NCI-H1105 treated with DMSO at 0.1 percent for 48 hours (cell line): ENCODE measurements at regions not wholly inside any gene's neighbourhood (a gene's known extent, or its start where the extent isn't known, plus 50 kb on each side); places are given as distances from the start of the nearest gene placed in this dataset.

Experiments
- DNase-seq: peaks from one replicate; lab custom pipeline; 2025; lab: John Stamatoyannopoulos, UW

DNA sequence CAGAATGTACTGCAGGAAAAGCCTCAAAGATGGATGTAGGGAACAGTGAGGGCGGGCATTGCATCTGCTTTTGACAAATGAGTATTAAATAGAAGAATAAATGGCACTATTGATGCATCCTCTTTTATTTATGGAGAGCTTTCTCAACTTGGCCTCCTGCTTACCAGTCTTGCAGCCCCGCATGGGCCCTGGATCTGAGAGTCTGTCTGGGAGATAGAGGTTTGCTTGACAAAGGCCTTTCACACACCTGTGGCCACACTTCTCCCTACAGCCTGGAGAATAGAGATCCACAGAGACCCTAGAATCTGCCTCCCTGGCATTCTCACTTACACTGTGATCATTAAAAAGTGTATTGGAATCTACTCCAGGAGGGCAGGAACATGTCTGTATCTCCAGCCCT is 203.8 kb upstream of the CDH4 start:
- DNase-seq, result no peak

DNA sequence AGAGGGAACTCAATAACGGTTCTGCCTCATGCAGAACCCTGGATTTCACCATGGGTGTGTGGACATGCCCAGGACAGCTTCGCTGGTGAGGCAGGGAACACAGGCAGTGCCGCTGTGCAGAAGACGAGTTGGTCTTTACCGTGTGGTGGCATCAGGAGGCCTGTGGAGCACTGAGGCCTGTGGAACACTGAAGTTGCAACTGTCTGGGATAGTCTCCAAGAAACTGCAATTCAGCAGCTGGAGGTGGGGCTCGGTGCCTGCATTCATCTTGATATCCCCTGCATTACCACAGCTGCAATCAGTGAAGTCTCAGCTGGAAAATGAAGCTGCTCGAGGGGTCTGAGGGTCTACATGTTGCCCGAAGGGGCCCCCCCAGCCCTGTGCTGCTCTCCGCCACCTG is 202.4 kb upstream of the CDH4 start:
- no peak for DNase-seq

DNA sequence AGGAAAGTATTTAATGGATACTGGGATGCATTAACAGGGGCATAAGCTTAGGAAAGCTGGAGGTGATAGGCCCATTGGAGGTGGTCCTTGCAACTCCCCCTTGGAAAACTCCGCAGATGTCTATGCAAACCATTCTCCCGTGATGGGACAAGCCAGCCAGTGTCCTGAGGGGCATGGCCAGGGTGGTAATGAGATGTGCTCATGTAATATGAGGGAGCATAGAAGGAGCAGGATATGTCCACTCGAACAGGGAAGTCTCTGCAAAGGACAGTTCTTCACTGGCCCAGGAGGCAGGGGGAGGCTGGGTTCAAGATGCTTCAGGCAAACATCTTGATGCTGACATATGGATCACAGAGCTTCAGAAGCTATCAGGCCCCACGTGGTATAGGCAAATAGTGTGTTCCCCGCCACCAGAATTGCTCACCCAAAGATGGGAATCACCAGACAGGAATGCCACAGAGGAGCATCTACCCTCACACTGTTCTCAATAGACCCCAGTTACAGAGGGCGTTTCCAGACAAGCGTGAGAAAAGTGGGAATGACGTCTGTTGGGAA is 201.6 kb upstream of the CDH4 start:
- DNase-seq, result no peak

DNA sequence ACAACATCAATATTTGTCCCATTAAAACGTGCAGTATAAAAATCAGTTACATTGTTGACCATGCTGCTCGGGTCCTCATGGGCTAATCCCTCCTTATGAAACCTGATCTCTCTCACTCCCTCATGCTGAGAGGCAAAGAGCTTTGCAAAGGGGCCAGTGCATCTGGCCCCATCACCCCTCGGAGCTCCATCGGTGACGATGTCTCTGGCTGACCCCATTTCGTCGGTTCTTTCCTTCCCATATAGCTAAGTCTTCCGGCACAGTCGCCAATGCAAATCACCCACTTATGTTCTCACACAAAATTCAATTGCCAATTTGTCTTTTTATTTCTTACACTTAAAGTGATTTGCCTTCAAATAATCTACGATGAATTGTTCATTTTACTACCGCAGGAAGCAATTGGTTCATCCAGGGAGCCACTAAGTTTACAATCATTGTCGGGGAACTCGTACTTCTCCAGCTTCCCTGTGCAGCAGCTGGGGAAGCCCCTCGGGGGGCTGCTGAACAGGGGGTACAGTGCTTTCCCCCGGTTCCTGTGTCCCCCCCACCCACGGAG is 199.8 kb upstream of the CDH4 start:
- DNase-seq, result no peak

DNA sequence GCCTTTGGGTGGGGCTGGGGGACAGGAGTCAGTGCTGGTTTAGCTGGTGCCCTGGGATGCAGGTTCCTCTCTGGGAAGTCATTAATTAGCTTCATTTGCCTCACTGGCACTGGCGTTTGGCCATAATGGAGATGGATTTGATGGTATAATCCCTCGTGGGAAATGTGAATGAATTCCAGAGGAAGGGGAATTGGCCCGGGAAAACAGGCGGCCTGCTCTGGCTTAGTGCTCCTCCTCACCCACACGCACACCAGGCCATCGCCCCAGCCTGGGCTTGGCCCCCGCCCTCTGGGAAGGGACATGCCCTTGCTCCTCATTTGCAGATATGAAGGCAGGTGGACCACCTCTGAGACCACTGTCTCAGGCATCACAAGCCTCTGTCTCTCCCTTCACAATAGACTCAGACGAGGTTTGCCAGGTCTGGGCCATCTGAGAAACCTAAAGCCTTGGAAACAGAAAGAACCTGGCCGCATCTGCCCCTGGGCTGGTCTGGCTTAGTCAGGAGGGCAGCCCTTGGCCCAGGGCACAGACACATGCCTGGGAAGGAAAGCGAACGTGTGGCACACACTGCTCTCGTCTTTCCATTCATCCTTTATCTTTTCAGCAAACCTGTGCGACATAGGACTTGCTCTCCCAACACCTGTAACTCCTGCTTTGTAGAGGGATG is 199.2 kb upstream of the CDH4 start:
- DNase-seq, result no peak

DNA sequence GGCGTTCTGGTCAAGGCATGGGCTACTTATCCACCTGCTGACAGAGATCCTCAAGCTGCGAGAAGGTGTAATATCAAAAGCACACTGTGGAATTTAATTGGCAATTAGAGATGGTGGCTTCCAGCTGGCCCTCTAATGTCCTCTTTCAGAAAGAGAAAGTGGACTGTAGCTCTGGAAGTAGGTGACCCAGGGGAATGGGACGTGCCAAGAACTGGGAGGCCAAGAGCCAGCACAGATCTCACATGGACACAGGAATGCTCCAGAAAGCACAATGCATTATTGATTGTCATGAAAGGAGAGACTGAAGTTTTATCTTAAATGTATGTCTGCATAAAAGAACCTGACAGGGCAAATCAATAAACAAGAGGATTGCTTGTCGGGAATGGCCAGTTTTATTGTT is 198.6 kb upstream of the CDH4 start:
- DNase-seq, result no peak

DNA sequence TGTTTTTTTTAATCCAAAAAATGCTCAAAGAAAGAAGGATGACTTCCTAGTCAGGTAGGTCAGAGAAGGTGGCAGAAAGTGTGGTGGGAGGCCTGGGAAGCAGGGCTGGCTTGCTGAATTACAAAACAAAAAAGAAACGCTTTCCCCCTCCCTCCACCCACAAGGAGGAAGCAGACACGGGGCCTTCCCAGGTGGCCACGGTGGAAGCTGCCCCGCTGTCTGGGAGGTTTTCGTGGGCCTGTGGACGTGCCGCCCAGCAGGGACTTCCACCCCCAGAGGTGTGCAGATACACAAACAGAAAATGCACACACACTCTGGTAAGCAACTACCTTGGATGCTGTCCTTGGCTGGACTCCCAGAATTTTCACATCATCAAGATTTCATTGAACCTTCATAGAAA is 198.2 kb upstream of the CDH4 start:
- DNase-seq, result no peak

DNA sequence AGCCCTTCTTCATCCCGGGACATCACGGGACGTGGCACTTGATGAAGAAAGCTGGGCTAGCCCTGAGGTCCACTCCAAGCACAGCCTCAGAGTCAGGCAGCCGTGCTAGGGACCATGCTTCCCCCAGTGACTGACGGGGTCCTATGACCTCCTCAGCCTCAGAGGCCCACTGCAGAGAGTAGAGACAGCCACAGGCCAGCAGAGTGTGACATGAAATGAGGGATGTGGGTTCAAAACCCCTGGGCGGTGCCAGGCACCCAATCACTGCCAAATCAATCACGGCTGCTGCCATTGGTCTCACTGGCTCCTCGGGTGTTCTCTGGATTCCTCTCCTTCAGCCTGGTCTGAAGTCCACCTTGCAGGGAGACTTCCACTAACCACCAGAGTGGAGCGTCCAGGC is 197.7 kb upstream of the CDH4 start:
- DNase-seq, result no peak

DNA sequence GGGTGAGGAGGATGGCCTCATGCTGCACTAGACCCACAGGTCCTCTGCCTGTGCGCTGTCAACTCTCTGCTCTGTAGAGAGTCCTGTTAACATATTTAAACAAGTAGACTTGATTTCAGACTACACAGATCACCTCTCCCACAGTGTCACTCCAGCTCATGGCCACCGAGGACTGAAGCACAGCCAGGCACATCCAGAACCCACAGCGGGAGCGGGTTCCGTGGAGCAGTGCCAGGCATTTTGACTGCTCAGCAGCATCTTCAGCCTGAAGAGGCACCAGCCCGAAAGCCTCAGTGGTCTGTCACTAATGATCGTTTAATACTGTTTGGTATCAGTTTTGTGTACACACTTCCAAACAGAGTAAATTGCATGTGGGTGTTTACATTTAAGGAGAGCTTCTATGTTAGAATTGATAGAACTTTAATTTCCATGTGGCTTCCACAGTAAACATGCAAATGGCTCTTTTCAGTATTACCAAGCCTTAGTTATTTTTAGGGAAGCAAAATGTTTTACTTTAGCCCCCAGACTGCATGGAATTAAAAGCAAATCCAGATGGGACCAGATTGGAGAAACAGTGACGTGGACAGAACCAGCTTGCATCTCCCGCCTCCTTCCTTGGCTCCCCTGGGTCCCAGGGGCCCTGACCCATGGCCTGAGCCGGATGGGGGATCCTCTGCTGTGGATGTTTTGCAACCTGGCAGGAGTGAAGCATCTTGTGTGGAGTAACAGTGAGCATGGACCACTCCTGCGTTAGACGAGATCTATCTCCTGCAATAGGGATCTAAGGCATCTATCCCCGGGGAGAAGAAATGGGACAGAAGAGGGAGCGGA is 196.7 kb upstream of the CDH4 start:
- DNase-seq, result no peak

DNA sequence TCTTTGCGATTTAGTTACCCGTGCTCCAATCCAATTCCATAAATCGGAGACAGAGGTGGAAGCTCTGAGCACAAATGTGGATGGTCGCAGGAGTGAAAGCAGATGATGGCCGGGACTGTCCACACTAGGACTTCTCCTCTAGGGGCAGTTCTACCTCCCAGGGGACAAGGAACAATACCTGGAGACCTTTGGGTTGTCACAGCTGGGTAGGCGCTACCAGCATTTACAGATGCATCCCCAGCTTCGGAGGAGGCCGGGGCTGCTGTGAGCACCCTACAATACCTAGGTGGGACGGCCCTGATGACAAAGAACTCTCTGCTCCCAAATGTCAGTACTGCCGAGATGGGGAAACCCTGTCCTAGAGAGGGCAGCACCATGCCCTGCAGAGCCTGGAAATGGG is 195.9 kb upstream of the CDH4 start:
- DNase-seq, result no peak

DNA sequence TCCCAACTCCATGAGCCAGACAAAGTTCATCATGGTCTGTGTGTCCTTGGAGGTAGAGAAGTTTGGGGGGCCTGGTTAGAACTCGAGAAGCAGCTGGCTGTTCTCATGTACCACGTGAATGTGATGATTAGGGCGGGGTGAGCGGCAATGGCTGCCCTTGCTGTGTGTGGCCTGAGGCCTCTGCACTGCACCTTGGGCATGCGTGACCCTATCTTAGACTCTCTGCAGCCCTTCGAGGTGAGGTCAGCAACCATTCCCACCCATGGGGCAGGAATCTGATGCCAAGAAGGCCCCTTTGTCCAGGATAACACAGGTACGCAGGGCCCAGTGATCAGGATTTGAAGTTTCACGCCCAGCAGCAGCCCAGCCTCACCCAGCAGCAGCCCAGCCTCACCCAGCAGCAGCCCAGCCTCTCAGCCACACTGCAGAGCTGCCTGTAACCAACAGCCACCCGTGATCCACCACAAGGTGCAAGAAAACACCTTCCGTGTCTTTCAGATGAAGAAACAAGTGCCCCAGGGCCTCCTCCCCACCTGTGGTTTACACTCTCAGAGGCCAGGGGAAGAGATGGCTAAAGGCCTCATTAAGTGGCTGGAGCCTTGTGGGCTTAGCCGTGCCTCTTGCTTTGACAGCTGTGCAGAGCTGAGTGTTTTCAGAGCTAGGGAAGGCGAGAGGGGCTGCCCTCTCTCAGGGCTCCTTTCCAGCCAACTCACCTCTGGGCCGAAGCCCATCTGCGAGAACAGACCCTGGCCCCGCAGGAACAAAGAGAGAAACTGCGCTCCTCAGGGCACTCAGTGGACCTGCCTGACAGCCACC is 195.2 kb upstream of the CDH4 start:
- no peak for DNase-seq

DNA sequence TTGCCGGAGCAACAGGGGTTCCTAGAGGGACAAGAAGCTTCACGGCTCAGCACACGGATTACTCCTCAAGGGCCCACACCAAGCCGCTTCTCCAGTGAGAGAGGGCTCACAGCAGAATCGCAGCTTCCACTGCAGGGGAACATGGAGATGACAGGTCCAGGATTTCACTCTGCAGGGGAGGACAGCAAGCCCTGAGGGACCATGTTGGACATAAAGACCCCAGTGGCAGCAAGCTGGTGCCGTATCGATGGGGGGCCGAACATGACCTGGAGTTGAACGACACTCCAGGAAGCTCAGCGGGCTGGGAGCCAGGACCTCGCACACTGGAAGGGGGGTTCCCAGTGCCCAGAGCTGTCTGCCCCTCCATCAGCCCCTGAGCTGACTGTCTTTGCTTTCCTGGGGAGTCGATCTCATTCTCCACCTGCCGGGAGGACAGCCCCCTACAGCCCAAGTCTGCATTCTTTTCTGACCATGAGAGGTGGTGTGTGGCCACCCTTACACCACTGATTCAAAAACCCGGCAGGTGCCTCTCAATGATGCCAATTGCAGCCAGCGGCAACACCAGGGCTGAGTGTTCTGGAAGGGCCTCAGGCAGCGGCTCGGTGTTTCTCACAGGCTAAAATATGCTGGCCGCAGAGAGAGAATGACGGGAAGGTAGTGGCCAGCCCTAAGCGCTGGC is 194.5 kb upstream of the CDH4 start:
- DNase-seq, result no peak

DNA sequence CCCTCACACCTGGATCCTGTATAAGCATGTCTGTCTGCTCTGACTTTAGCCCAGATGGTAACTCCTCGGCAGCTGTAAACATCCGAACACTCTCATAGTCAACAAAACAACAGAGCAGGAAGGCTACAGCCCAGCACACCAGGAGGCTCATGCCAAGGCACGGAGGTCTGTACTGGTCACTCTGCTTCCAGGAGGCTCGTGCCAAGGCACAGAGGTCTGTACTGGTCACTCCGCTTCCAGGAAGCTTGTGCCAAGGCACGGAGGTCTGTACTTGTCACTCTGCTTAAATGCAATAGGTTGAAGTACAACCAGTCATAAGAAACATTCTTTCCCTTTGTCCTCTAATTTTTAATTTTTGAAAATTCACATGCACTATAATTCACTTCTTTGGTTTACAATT is 190.1 kb upstream of the CDH4 start:
- DNase-seq, result no peak

DNA sequence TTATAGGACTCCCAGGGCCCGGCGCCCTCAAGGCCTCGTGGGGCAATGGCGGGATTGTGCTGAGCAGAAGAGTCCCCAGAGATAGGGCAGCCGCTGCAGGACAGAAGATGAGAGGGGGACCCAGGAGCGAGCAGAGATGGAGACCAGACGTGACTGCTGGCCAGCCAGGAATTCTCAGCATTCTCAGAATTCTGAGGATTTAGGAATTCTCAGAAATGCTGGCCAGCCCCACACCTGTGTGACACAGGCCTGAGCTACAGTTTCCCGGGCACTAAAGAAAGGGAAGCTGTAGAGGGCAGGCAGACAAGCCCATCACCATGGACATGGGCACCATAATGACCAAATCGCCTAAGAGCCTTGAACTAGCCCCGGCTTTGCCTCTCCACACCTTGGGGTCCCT is 186.2 kb upstream of the CDH4 start:
- DNase-seq, result no peak

DNA sequence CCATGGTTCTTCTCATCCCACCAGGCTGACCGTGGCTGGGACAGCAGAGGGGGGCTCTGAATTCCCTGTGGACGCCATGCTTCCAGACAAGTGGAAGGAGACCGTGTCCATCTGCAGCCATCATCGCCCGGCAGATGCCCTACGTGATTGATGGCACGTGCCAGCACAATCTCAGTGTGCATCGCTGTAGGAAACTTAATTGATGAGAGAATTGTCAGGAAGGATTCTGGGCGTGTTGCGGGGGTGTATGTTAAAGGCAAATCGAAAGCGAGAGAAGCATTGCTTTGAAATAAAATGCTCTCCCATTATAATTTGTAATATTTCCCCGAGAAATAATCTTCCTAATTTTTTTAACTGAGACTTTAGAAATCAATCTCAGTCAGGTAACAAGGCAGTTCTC is 185.5 kb upstream of the CDH4 start:
- DNase-seq, result no peak

DNA sequence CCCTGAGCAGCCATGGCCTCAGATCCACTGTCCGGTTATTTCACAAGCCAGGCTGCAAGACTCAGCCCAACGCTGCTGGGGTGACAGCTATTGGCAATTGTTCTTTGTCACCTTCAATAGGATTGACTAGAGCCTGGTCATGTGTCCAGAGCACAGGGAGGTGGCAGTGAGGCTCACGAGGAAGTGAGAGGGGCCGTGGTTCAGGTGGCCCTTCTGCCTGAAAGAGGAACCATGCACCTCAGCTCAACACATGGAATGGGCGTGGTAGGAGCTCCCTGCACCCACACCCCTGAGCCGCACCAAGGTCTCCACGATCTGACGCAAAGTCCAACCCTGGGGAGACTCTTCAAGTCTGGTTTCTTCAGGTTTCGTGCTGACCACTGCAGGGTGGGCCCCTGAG is 184.8 kb upstream of the CDH4 start:
- DNase-seq, result no peak

DNA sequence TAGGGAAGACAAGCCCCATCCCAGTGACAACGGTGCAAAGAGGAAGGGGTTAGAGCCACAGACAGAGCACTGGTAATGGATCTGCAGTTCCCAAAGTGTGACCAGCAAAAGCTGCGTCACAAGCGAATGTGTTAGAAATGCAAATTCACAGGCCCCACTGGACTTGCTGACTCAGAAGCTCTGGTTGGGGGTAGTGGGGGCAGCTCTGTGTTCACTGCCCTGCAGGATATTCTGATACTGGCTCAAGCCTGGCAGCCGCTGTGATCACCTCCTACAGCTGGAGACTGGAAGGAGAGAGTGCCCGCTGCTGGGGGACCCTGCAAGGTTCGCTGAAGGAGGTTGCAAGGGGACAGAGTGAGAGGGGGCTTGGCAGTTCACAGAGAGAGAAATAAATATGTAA is 179.7 kb upstream of the CDH4 start:
- DNase-seq, result no peak

DNA sequence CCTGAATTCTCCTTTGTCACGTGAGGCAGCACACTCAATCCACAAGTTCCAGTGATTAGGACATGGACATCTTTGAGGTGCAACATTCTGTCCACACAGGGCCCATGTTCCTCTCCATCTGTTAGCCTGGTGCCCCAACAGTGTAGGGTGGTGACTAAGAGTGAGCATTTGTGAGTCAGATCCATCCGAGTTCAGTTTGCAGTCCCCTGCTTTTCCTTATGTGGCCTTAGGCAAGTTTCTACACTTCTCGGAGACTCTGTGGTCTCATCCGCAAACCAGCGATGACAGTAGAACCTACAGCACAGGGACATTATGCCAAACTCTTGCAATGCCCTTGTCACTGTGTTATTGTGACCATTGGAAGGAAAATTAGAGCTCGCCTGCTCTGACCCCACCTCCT is 178.7 kb upstream of the CDH4 start:
- DNase-seq, result no peak

DNA sequence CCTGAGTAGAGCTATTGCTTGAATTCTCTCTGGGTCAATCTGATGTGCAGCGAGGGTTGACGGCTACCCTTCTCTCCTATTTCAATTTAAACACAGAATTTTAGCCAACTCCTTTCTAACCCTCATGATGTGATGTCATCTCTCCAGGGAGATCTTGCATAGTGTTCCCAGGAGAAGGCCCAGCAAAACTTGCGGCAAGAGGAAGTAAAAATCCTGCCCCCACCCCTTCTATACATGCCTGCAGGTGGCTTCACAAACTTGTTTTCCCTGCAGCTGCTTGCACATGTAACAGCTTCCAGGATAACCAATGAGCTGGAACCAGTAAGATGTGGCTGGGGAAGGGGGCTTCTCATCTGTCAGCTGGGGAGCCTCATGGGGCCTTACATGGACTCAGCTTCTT is 169.3 kb upstream of the CDH4 start:
- no peak for DNase-seq

DNA sequence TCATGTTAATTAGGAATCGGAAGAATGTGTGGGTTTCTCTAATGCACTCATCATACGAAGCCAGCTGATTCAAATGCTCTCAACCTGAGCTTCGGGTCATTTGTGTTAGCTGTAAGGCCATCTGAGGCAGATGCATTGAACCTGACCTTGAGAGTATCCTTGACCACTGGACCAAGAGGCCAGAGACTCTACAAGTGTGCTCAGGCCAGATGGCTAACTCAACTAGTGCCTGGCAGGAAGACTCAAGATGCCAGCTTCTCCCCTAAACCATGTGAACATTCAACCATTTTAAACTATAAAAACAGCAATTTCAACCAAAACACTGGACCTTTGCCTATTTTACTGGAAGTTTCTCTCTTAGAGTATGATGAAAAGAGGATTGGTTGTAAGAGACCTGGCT is 168.6 kb upstream of the CDH4 start:
- no peak for DNase-seq

DNA sequence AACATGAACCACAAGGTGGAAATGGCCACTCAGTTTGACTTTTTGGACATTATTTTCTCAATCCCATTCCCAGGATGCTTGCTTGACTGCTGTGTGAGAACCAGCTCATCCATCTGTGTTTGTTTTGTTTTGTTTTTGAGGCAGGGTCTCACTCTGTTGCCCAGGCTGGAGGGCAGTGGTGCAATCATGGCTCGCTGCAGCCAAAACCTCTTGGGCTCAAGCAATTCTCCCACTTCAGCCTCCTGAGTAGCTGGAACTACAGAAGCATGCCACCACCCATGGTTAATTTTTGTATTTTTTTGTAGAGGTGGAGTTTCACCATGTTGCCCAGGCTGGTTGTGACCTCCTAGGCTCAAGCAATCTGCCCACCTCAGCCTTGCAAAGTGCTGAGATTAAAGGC is 166.0 kb upstream of the CDH4 start:
- no peak for DNase-seq

DNA sequence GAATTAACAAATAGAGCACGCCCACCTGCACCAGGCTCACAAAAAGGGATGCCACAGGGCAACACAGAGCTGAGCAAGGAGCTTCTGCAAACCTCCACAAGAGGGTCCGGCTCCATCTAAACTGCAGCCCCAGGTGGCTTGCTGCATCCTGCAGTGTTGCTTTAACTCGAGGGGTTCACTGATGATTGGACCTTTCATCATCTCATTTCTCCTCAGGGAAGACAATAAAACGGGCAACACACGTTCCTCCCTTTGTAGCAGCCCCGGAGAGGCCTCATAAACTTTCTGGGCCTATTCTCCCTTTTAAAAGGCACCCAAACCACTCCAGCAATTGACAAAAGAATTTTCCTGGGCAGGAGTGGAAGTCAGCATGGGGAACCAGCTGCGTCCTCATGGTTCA is 161.5 kb upstream of the CDH4 start:
- DNase-seq, result no peak
